ENCODE measurements at regions not wholly inside any gene's neighbourhood (a gene's known extent, or its start where the extent isn't known, plus 50 kb on each side); places are given as distances from the start of the nearest gene placed in this dataset.
A peak's percentile ranks its signal among the peaks of the same experiment; 100 is the strongest.

GRCh38 chr2:217105733-217106649 lies 246.1 kb upstream of the TNP1 start:
- Mint-ChIP-seq H3K27me3 (peaks cover 8% of the 10 kb centered on the region), H3K27ac (no peak overlapping the region)
- peak; percentile 90 for ATAC-seq (replicated peaks)

GRCh38 chr2:217103752-217104545 lies 244.1 kb upstream of the TNP1 start:
- no peaks in the 10 kb centered on the region for H3K9me3 Mint-ChIP-seq
- H3K27ac Mint-ChIP-seq, result no peak overlapping the region
- no peaks in the 10 kb centered on the region for H3K36me3 Mint-ChIP-seq (ENCODE audit: low read depth)
- peaks cover 8% of the 10 kb centered on the region for H3K27me3 Mint-ChIP-seq
- ATAC-seq (replicated peaks), result no peak
- H3K4me1 Mint-ChIP-seq, result no peaks in the 10 kb centered on the region
- no peak overlapping the region for H3K4me3 Mint-ChIP-seq

More at GRCh38 chr2:217105733-217106649, 246.1 kb upstream of the TNP1 start:
- no peaks in the 10 kb centered on the region for H3K36me3 Mint-ChIP-seq (ENCODE audit: low read depth)
- no peak overlapping the region for H3K4me3 Mint-ChIP-seq
- H3K9me3 Mint-ChIP-seq, result no peaks in the 10 kb centered on the region
- H3K4me1 Mint-ChIP-seq, result no peaks in the 10 kb centered on the region

- ATAC-seq (replicated peaks), result no peak
- Mint-ChIP-seq H3K27me3 (peaks cover 8% of the 10 kb centered on the region), H3K9me3 (no peaks in the 10 kb centered on the region), H3K4me1 (no peaks in the 10 kb centered on the region), H3K36me3 (ENCODE audit: low read depth) (no peaks in the 10 kb centered on the region), H3K27ac (no peak overlapping the region), H3K4me3 (no peak overlapping the region)
Observed at GRCh38 chr2:217102956-217103355, 243.1 kb upstream of the TNP1 start.

GRCh38 chr2:217101972-217102371 lies 242.1 kb upstream of the TNP1 start:
- H3K36me3 Mint-ChIP-seq (ENCODE audit: low read depth), result no peaks in the 10 kb centered on the region
- H3K27ac Mint-ChIP-seq, result no peak overlapping the region
- ATAC-seq (replicated peaks), result no peak
- no peaks in the 10 kb centered on the region for H3K4me1 Mint-ChIP-seq
- no peak overlapping the region for H3K4me3 Mint-ChIP-seq
- no peaks in the 10 kb centered on the region for H3K9me3 Mint-ChIP-seq
- peaks cover 12% of the 10 kb centered on the region for H3K27me3 Mint-ChIP-seq

GRCh38 chr2:217099561-217099960 lies 239.7 kb upstream of the TNP1 start:
- H3K9me3 Mint-ChIP-seq, result no peaks in the 10 kb centered on the region
- no peaks in the 10 kb centered on the region for H3K4me1 Mint-ChIP-seq
- H3K36me3 Mint-ChIP-seq (ENCODE audit: low read depth), result no peaks in the 10 kb centered on the region
- H3K27ac Mint-ChIP-seq, result no peak overlapping the region
- ATAC-seq (replicated peaks), result no peak
- H3K4me3 Mint-ChIP-seq, result no peak overlapping the region
- peaks cover 12% of the 10 kb centered on the region for H3K27me3 Mint-ChIP-seq

- ATAC-seq (replicated peaks), result no peak
- Mint-ChIP-seq H3K27ac (no peak overlapping the region), H3K9me3 (no peaks in the 10 kb centered on the region), H3K4me1 (no peaks in the 10 kb centered on the region), H3K4me3 (no peak overlapping the region), H3K27me3 (peaks cover 16% of the 10 kb centered on the region), H3K36me3 (ENCODE audit: low read depth) (no peaks in the 10 kb centered on the region)
Observed at GRCh38 chr2:217098435-217098834, 238.6 kb upstream of the TNP1 start.

GRCh38 chr2:217097346-217097745 lies 237.5 kb upstream of the TNP1 start:
- H3K9me3 Mint-ChIP-seq, result no peaks in the 10 kb centered on the region
- no peaks in the 10 kb centered on the region for H3K4me1 Mint-ChIP-seq
- peaks cover 16% of the 10 kb centered on the region for H3K27me3 Mint-ChIP-seq
- no peak for ATAC-seq (replicated peaks)
- no peaks in the 10 kb centered on the region for H3K36me3 Mint-ChIP-seq (ENCODE audit: low read depth)
- no peak overlapping the region for H3K4me3 Mint-ChIP-seq
- H3K27ac Mint-ChIP-seq, result no peak overlapping the region

GRCh38 chr2:217096474-217097225 lies 236.8 kb upstream of the TNP1 start:
- H3K4me3 Mint-ChIP-seq, result no peak overlapping the region
- H3K27ac Mint-ChIP-seq, result no peak overlapping the region
- peaks cover 11% of the 10 kb centered on the region for H3K27me3 Mint-ChIP-seq
- H3K9me3 Mint-ChIP-seq, result no peaks in the 10 kb centered on the region
- H3K4me1 Mint-ChIP-seq, result no peaks in the 10 kb centered on the region
- no peaks in the 10 kb centered on the region for H3K36me3 Mint-ChIP-seq (ENCODE audit: low read depth)
- no peak for ATAC-seq (replicated peaks)

- H3K4me1 Mint-ChIP-seq, result no peaks in the 10 kb centered on the region
- ATAC-seq (replicated peaks), result peak; percentile 59
- no peak overlapping the region for H3K4me3 Mint-ChIP-seq
- no peak overlapping the region for H3K27ac Mint-ChIP-seq
- peaks cover 11% of the 10 kb centered on the region for H3K27me3 Mint-ChIP-seq
- no peaks in the 10 kb centered on the region for H3K9me3 Mint-ChIP-seq
- no peaks in the 10 kb centered on the region for H3K36me3 Mint-ChIP-seq (ENCODE audit: low read depth)
Observed at GRCh38 chr2:217095511-217096205, 235.8 kb upstream of the TNP1 start.

- Mint-ChIP-seq H3K27me3 (peaks cover 9% of the 10 kb centered on the region), H3K9me3 (no peaks in the 10 kb centered on the region), H3K27ac (no peak overlapping the region), H3K36me3 (ENCODE audit: low read depth) (no peaks in the 10 kb centered on the region), H3K4me3 (no peak overlapping the region), H3K4me1 (peaks cover 6% of the 10 kb centered on the region)
- ATAC-seq (replicated peaks), result no peak
Observed at GRCh38 chr2:217092710-217093379, 233.0 kb upstream of the TNP1 start.

- ATAC-seq (replicated peaks), result no peak
- peaks cover 6% of the 10 kb centered on the region for H3K4me1 Mint-ChIP-seq
- H3K27ac Mint-ChIP-seq, result no peak overlapping the region
Observed at GRCh38 chr2:217091531-217091930, 231.7 kb upstream of the TNP1 start.

GRCh38 chr2:217090884-217091283 lies 231.0 kb upstream of the TNP1 start:
- peaks cover 6% of the 10 kb centered on the region for H3K4me1 Mint-ChIP-seq
- ATAC-seq (replicated peaks), result no peak
- H3K36me3 Mint-ChIP-seq (ENCODE audit: low read depth), result no peaks in the 10 kb centered on the region
- H3K9me3 Mint-ChIP-seq, result no peaks in the 10 kb centered on the region
- no peak overlapping the region for H3K27ac Mint-ChIP-seq
- H3K27me3 Mint-ChIP-seq, result peaks cover 4% of the 10 kb centered on the region
- H3K4me3 Mint-ChIP-seq, result no peak overlapping the region

More at GRCh38 chr2:217091531-217091930, 231.7 kb upstream of the TNP1 start:
- peaks cover 4% of the 10 kb centered on the region for H3K27me3 Mint-ChIP-seq
- H3K9me3 Mint-ChIP-seq, result no peaks in the 10 kb centered on the region
- no peaks in the 10 kb centered on the region for H3K36me3 Mint-ChIP-seq (ENCODE audit: low read depth)
- no peak overlapping the region for H3K4me3 Mint-ChIP-seq

GRCh38 chr2:217090024-217090473 lies 230.2 kb upstream of the TNP1 start:
- Mint-ChIP-seq H3K4me3 (peak overlapping the region; percentile 30), H3K36me3 (ENCODE audit: low read depth) (no peaks in the 10 kb centered on the region), H3K27me3 (peaks cover 4% of the 10 kb centered on the region), H3K27ac (no peak overlapping the region), H3K4me1 (peaks cover 6% of the 10 kb centered on the region), H3K9me3 (no peaks in the 10 kb centered on the region)
- ATAC-seq (replicated peaks), result peak; percentile 71

All from activated T-helper 17 cell treated with anti-CD3 and anti-CD28 coated beads, Interleukin-2, amount 50 U/mL, for 72 hours (primary cell).